Testis (tissue), 2 donors: ENCODE measurements at regions not wholly inside any gene's neighbourhood (a gene's known extent, or its start where the extent isn't known, plus 50 kb on each side); places are given as distances from the start of the nearest gene placed in this dataset.

Source experiments
- POLR2A ChIP-seq: fragments of 450-650 bp; IDR thresholded peaks from one replicate; pipeline ENCODE4 v1.6.1; 2017; ENCODE audit warnings: antibody characterized with exemption, mild to moderate bottlenecking, moderate library complexity
- TF ChIP-seq, protein P1 (sequence below), 3 experiments: fragments of 450-650 bp in 2 of 3; fragments of 200-600 bp in 1 of 3; sonication (generic) in 1 of 3; IDR thresholded peaks; one replicate each; pipeline ENCODE4 v1.5.1; 2016 to 2019; ENCODE audit warnings: antibody characterized with exemption in 3 of 3, mild to moderate bottlenecking in 2 of 3, moderate library complexity in 1 of 3

GRCh38 chr19:30943101-30943843 lies 406.0 kb downstream of the TSHZ3 start:
- TF ChIP-seq, protein P1, sequence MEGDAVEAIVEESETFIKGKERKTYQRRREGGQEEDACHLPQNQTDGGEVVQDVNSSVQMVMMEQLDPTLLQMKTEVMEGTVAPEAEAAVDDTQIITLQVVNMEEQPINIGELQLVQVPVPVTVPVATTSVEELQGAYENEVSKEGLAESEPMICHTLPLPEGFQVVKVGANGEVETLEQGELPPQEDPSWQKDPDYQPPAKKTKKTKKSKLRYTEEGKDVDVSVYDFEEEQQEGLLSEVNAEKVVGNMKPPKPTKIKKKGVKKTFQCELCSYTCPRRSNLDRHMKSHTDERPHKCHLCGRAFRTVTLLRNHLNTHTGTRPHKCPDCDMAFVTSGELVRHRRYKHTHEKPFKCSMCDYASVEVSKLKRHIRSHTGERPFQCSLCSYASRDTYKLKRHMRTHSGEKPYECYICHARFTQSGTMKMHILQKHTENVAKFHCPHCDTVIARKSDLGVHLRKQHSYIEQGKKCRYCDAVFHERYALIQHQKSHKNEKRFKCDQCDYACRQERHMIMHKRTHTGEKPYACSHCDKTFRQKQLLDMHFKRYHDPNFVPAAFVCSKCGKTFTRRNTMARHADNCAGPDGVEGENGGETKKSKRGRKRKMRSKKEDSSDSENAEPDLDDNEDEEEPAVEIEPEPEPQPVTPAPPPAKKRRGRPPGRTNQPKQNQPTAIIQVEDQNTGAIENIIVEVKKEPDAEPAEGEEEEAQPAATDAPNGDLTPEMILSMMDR (IDR thresholded peaks at IDR 0.05): no peak
- TF ChIP-seq POLR2A: no peak
